DOHH2 (cell line): ENCODE measurements at regions not wholly inside any gene's neighbourhood (a gene's known extent, or its start where the extent isn't known, plus 50 kb on each side); places are given as distances from the start of the nearest gene placed in this dataset.
"Not testable (repeated sequence)": the region's sequence is repeated elsewhere in the genome, so short reads cannot be mapped to it uniquely, and the experiment has no call there.

Experiments used
- H3F3A ChIP-seq: fragments of 200-600 bp; sonication (generic), shearing (Covaris generic); 2 replicates; pipeline ENCODE4 v1.6.0; 2016; ENCODE audit warnings: antibody characterized with exemption, mild to moderate bottlenecking; ENCODE audit not compliant: control insufficient read depth, insufficient read depth
- H3K27ac ChIP-seq: fragments of 200-600 bp; sonication (generic); 2 replicates; pipeline ENCODE4 v1.5.1; 2014; ENCODE audit warnings: low read depth, mild to moderate bottlenecking, low read length, moderate library complexity
- H3K27me3 ChIP-seq: fragments of 200-600 bp; sonication (generic); 2 replicates; pipeline ENCODE4 v1.6.1; 2014; ENCODE audit warnings: mild to moderate bottlenecking, low read length, mixed read lengths; ENCODE audit not compliant: control insufficient read depth
- H3K36me3 ChIP-seq: fragments of 200-600 bp; sonication (generic); 2 replicates; pipeline ENCODE4 v1.6.1; 2014; ENCODE audit warnings: mild to moderate bottlenecking, low read length, moderate library complexity, mixed read lengths; ENCODE audit not compliant: control insufficient read depth
- H3K4me1 ChIP-seq: fragments of 200-600 bp; sonication (generic); 2 replicates; pipeline ENCODE4 v1.6.1; 2014; ENCODE audit warnings: mild to moderate bottlenecking, low read length, mixed read lengths; ENCODE audit not compliant: control insufficient read depth
- H3K4me2 ChIP-seq: fragments of 200-600 bp; sonication (generic); 2 replicates; pipeline ENCODE4 v1.6.0; 2014; ENCODE audit warnings: mild to moderate bottlenecking, low read length, moderate library complexity
- H3K4me3 ChIP-seq: fragments of 200-600 bp; sonication (generic); 2 replicates; pipeline ENCODE4 v1.5.1; 2014; ENCODE audit warnings: mild to moderate bottlenecking, low read length, mixed read lengths
- H3K79me2 ChIP-seq: fragments of 200-600 bp; sonication (generic); 2 replicates; pipeline ENCODE4 v1.6.1; 2014; ENCODE audit warnings: mild to moderate bottlenecking, low read length, mixed read lengths; ENCODE audit not compliant: control insufficient read depth
- H3K9me2 ChIP-seq: fragments of 200-600 bp; sonication (generic); replicated peaks from 2 replicates; pipeline ENCODE4 v1.6.1; 2014; ENCODE audit warnings: mild to moderate bottlenecking, low read length, mixed read lengths; ENCODE audit not compliant: control insufficient read depth
- H3K9me3 ChIP-seq: fragments of 200-600 bp; sonication (generic); 2 replicates; pipeline ENCODE4 v1.6.1; 2014; ENCODE audit warnings: antibody characterized with exemption, low read length, mixed read lengths; ENCODE audit not compliant: control insufficient read depth, insufficient read depth
- H4K20me1 ChIP-seq: fragments of 200-600 bp; sonication (generic); 2 replicates; pipeline ENCODE4 v1.6.0; 2014; ENCODE audit warnings: low read depth, mild to moderate bottlenecking, antibody characterized with exemption, low read length, moderate library complexity; ENCODE audit not compliant: control insufficient read depth, insufficient read depth
- EZH2phosphoT487 ChIP-seq: fragments of 200-600 bp; sonication (generic); IDR thresholded peaks from 2 replicates; pipeline ENCODE4 v1.6.1; 2017; ENCODE audit warnings: borderline replicate concordance, mild to moderate bottlenecking, antibody characterized with exemption, low read length, moderate library complexity, mixed read lengths
- TF ChIP-seq, protein P1 (sequence below): fragments of 200-600 bp; sonication (generic); IDR thresholded peaks from one replicate; pipeline ENCODE4 v1.5.1; 2014; ENCODE audit warnings: antibody characterized with exemption, mild to moderate bottlenecking, low read depth, low read length; ENCODE audit not compliant: poor library complexity, severe bottlenecking

DNA sequence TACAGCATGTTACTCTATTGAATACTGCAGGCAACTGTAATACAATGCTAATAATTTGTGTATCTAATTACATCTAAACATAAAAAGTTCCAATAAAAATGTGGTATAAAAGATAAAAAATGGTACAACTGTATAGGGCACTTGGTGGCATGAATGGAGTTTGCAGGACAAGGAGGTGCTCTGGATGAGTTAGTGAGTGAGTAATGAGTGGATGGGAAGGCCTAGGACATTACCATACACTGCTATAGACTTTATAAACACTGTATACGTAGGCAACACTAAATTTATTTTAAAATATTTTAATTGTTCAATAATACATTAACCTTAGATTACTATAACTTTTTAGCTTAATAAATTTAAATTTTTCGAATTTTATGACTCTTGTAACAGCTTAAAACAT lies 579.6 kb upstream of the MAN1A1 start:
- Histone ChIP-seq H3K36me3 (no peaks in the 10 kb centered on the region), H3K4me3 (no peak overlapping the region), H3F3A (no peaks in the 10 kb centered on the region), H3K79me2 (no peaks in the 10 kb centered on the region), H3K9me3 (0 out of 2 replicates have a peak, but pooled peaks cover 3% of the 10 kb centered on the region), H4K20me1 (no peaks in the 10 kb centered on the region), H3K9me2 (no peaks in the 10 kb centered on the region), H3K4me2 (no peak overlapping the region), H3K27me3 (no peaks in the 10 kb centered on the region), H3K27ac (no peak overlapping the region), H3K4me1 (no peaks in the 10 kb centered on the region)
- no peak for TF ChIP-seq EZH2phosphoT487
- TF ChIP-seq, protein P1, sequence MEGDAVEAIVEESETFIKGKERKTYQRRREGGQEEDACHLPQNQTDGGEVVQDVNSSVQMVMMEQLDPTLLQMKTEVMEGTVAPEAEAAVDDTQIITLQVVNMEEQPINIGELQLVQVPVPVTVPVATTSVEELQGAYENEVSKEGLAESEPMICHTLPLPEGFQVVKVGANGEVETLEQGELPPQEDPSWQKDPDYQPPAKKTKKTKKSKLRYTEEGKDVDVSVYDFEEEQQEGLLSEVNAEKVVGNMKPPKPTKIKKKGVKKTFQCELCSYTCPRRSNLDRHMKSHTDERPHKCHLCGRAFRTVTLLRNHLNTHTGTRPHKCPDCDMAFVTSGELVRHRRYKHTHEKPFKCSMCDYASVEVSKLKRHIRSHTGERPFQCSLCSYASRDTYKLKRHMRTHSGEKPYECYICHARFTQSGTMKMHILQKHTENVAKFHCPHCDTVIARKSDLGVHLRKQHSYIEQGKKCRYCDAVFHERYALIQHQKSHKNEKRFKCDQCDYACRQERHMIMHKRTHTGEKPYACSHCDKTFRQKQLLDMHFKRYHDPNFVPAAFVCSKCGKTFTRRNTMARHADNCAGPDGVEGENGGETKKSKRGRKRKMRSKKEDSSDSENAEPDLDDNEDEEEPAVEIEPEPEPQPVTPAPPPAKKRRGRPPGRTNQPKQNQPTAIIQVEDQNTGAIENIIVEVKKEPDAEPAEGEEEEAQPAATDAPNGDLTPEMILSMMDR = no peak

DNA sequence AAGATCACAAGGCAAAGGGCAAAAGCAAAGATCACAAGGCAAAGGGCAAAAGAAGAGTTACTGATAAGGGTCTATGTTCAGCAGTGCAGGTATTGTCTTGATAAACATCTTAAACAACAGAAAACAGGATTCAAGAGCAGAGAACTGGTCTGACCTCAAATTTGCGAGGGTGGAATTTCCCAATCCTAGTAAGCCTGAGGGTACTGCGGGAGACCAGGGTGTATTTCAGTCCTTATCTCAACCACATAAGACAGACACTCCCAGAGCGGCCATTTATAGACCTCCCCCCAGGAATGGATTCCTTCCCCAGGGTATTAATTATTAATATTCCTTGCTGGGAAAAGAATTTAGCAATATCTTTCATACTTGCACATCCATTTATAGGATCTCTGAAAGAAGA lies 575.3 kb upstream of the MAN1A1 start:
- H3K9me2 ChIP-seq, H3K4me1 ChIP-seq, H3K27me3 ChIP-seq, H3K4me3 ChIP-seq, H3K4me2 ChIP-seq, H4K20me1 ChIP-seq, H3K36me3 ChIP-seq, H3K79me2 ChIP-seq, H3K27ac ChIP-seq, H3K9me3 ChIP-seq, H3F3A ChIP-seq: not testable (repeated sequence)

DNA sequence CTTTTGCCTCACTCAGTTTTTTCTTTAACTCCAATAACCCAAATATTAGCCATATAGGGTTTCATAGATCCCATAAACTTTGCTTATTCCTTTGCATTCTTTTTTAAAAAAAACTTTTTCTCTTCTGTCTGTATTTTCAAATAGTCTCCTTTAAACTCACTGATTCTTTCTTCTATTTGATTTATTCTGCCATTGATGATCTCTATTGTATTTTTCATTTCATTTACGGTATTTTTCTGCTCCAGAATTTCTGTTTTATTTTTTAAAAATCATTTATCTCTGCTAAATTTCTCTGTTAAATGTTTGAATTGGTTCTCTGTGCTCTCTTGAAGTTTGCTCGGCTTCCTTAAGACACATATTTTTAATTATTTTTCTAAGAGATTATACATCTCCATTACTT lies 573.3 kb upstream of the MAN1A1 start:
- Histone ChIP-seq H3K4me1 (no peaks in the 10 kb centered on the region), H3K27me3 (no peaks in the 10 kb centered on the region)
- TF ChIP-seq, protein P1 = no peak
- TF ChIP-seq EZH2phosphoT487 = no peak

DNA sequence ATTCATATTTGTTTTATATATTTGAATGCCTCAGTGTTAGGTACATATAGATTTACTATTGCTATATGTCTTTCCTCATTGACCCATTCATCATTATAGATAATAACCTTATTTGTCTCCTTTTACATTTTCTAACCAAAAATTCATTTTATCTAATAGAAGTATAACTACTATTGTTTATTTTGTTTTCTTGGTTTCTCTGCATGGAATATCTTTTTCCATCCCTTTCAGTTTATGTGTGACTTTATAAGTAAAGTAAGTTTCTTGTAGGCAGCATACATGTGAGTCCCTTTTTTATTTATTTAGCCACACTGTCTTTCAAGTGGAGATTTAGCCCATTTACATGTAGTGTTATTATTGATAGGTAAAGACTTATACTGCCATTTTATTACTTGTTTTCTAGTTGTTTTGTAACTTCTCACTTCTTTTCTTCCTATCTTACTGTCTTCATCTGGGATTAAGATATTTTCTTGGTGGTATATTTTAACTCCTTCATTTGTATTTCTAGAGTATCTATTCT lies 572.0 kb upstream of the MAN1A1 start:
- H3K36me3 ChIP-seq = no peaks in the 10 kb centered on the region
- no peaks in the 10 kb centered on the region for H3K9me2 ChIP-seq
- no peaks in the 10 kb centered on the region for H3K79me2 ChIP-seq
- H3K27me3 ChIP-seq = no peaks in the 10 kb centered on the region
- H3K4me3 ChIP-seq = no peak overlapping the region
- H4K20me1 ChIP-seq = no peaks in the 10 kb centered on the region
- H3F3A ChIP-seq = no peaks in the 10 kb centered on the region
- 0 out of 2 replicates have a peak, but pooled peaks cover 10% of the 10 kb centered on the region for H3K9me3 ChIP-seq
- no peaks in the 10 kb centered on the region for H3K4me1 ChIP-seq
- TF ChIP-seq EZH2phosphoT487 = no peak
- TF ChIP-seq, protein P1 = no peak
- no peak overlapping the region for H3K27ac ChIP-seq
- no peak overlapping the region for H3K4me2 ChIP-seq

More for the DNA sequence above, 573.3 kb upstream of the MAN1A1 start:
- H4K20me1 ChIP-seq = no peaks in the 10 kb centered on the region
- H3K9me3 ChIP-seq = 0 out of 2 replicates have a peak, but pooled peaks cover 10% of the 10 kb centered on the region
- no peaks in the 10 kb centered on the region for H3K36me3 ChIP-seq
- H3F3A ChIP-seq = no peaks in the 10 kb centered on the region
- no peak overlapping the region for H3K4me2 ChIP-seq
- H3K27ac ChIP-seq = no peak overlapping the region
- H3K9me2 ChIP-seq = no peaks in the 10 kb centered on the region
- no peak overlapping the region for H3K4me3 ChIP-seq
- H3K79me2 ChIP-seq = no peaks in the 10 kb centered on the region
